ENCODE measurements at regions not wholly inside any gene's neighbourhood (a gene's known extent, or its start where the extent isn't known, plus 50 kb on each side); places are given as distances from the start of the nearest gene placed in this dataset.

- no peak for TF ChIP-seq CTCF (IDR thresholded peaks at IDR 0.05)
- no peak for TF ChIP-seq POLR2A (IDR thresholded peaks at IDR 0.05)
These were observed 499.8 kb downstream of the LIG4 start for GRCh38 chr13:107715496-107715895.
